Cardiac fibroblast (primary cell): ENCODE measurements at regions not wholly inside any gene's neighbourhood (a gene's known extent, or its start where the extent isn't known, plus 50 kb on each side); places are given as distances from the start of the nearest gene placed in this dataset.

Experiments
- DNase-seq, 2 donors: peaks; one replicate each; pipeline versions ENCODE4 v3.0.0 to v3.0.0-alpha.2; 2010; ENCODE audit warnings: low read depth in 2 of 2
- H3K4me3 ChIP-seq, 2 donors: replicated peaks in 1 of 2; 1 replicate in 1 of 2; 2 replicates in 1 of 2; pipeline ENCODE4 v1.5.1; 2011; ENCODE audit warnings: low read depth in 2 of 2, low read length in 2 of 2, mild to moderate bottlenecking in 2 of 2, moderate library complexity in 1 of 2
- CTCF ChIP-seq: IDR thresholded peaks from one replicate; pipeline ENCODE4 v1.5.1; 2011; ENCODE audit warnings: low read depth, mild to moderate bottlenecking, low read length, inconsistent platforms

GRCh38 chr13:65857942-65858565 is 1372.1 kb downstream of the PCDH9 start:
- DNase-seq: no peak
- no peak overlapping the region for H3K4me3 ChIP-seq
- no peak for TF ChIP-seq CTCF

- TF ChIP-seq CTCF: no peak
- H3K4me3 ChIP-seq: no peak overlapping the region
- peak; percentile 31 to 66 for DNase-seq
Observed at GRCh38 chr13:65856431-65856830, 1373.7 kb downstream of the PCDH9 start.

GRCh38 chr13:65855242-65855805 is 1374.8 kb downstream of the PCDH9 start:
- peak; percentile 11 to 16 for DNase-seq
- no peak for TF ChIP-seq CTCF
- H3K4me3 ChIP-seq: no peak overlapping the region

GRCh38 chr13:65854431-65854830 is 1375.7 kb downstream of the PCDH9 start:
- no peak for TF ChIP-seq CTCF
- no peak overlapping the region for H3K4me3 ChIP-seq
- DNase-seq: no peak

- DNase-seq: no peak
- no peak overlapping the region for H3K4me3 ChIP-seq
- TF ChIP-seq CTCF: no peak
Observed at GRCh38 chr13:65844266-65844841, 1385.8 kb downstream of the PCDH9 start.

- DNase-seq: no peak
- H3K4me3 ChIP-seq: no peak overlapping the region
- TF ChIP-seq CTCF: no peak
Observed at GRCh38 chr13:65843314-65843731, 1386.8 kb downstream of the PCDH9 start.
